ENCODE measurements at regions not wholly inside any gene's neighbourhood (a gene's known extent, or its start where the extent isn't known, plus 50 kb on each side); places are given as distances from the start of the nearest gene placed in this dataset.

GRCh38 chr6:140684776-140685550 is 1310.5 kb upstream of the CITED2 start:
- TF ChIP-seq CTCF (IDR thresholded peaks at IDR 0.05; ENCODE audit: borderline replicate concordance, control extremely low read depth, extremely low read depth, insufficient read depth, missing control alignments) = no peak
- in situ Hi-C loops (cut with MboI; ENCODE audit: low sequenced_read_pairs, unreplicated experiment) = no loop called here
- no peak for DNase-seq (ENCODE audit: low spot score)

GRCh38 chr6:140677781-140678528 is 1303.5 kb upstream of the CITED2 start:
- DNase-seq (ENCODE audit: low spot score) = no peak
- in situ Hi-C loops (cut with MboI; ENCODE audit: low sequenced_read_pairs, unreplicated experiment) = no loop called here
- TF ChIP-seq CTCF (IDR thresholded peaks at IDR 0.05; ENCODE audit: borderline replicate concordance, control extremely low read depth, extremely low read depth, insufficient read depth, missing control alignments) = no peak

GRCh38 chr6:140671926-140672325 is 1297.5 kb upstream of the CITED2 start:
- in situ Hi-C loops (cut with MboI; ENCODE audit: low sequenced_read_pairs, unreplicated experiment) = no loop called here
- DNase-seq (ENCODE audit: low spot score) = no peak

GRCh38 chr6:140670021-140670420 is 1295.6 kb upstream of the CITED2 start:
- in situ Hi-C loops (cut with MboI; ENCODE audit: low sequenced_read_pairs, unreplicated experiment) = no loop called here
- DNase-seq (ENCODE audit: low spot score) = no peak
- no peak for TF ChIP-seq CTCF (IDR thresholded peaks at IDR 0.05; ENCODE audit: borderline replicate concordance, control extremely low read depth, extremely low read depth, insufficient read depth, missing control alignments)

More at GRCh38 chr6:140671926-140672325, 1297.5 kb upstream of the CITED2 start:
- TF ChIP-seq CTCF (IDR thresholded peaks at IDR 0.05; ENCODE audit: borderline replicate concordance, control extremely low read depth, extremely low read depth, insufficient read depth, missing control alignments) = no peak

- in situ Hi-C loops (cut with MboI; ENCODE audit: low sequenced_read_pairs, unreplicated experiment) = no loop called here
- no peak for DNase-seq (ENCODE audit: low spot score)
- no peak for TF ChIP-seq CTCF (IDR thresholded peaks at IDR 0.05; ENCODE audit: borderline replicate concordance, control extremely low read depth, extremely low read depth, insufficient read depth, missing control alignments)
Measured at GRCh38 chr6:140669321-140669720, 1294.9 kb upstream of the CITED2 start.

- DNase-seq (ENCODE audit: low spot score) = no peak
- TF ChIP-seq CTCF (IDR thresholded peaks at IDR 0.05; ENCODE audit: borderline replicate concordance, control extremely low read depth, extremely low read depth, insufficient read depth, missing control alignments) = no peak
- in situ Hi-C loops (cut with MboI; ENCODE audit: low sequenced_read_pairs, unreplicated experiment) = no loop called here
Measured at GRCh38 chr6:140663772-140664171, 1289.3 kb upstream of the CITED2 start.
